MM.1S (cell line): ENCODE measurements at regions not wholly inside any gene's neighbourhood (a gene's known extent, or its start where the extent isn't known, plus 50 kb on each side); places are given as distances from the start of the nearest gene placed in this dataset.

Experiments used
- DNase-seq: peaks from one replicate; pipeline ENCODE4 v3.0.0-alpha.2; 2015
- H2AFZ ChIP-seq: fragments of 300-600 bp; sonication (generic); 2 replicates; pipeline ENCODE4 v1.6.0; 2016; ENCODE audit warnings: antibody characterized with exemption, low read length
- H3F3A ChIP-seq: fragments of 300-600 bp; sonication (generic); 2 replicates; pipeline ENCODE4 v1.6.1; 2016; ENCODE audit warnings: mild to moderate bottlenecking, antibody characterized with exemption, low read length, moderate library complexity, mixed read lengths; ENCODE audit not compliant: insufficient read depth
- H3K27ac ChIP-seq: fragments of 300-600 bp; sonication (generic); 2 replicates; pipeline ENCODE4 v1.5.1; 2016; ENCODE audit warnings: mild to moderate bottlenecking, low read length
- H3K27me3 ChIP-seq: fragments of 300-600 bp; sonication (generic); replicated peaks from 2 replicates; pipeline ENCODE4 v1.6.0; 2016; ENCODE audit warnings: low read length; ENCODE audit not compliant: insufficient read depth
- H3K36me3 ChIP-seq: fragments of 300-600 bp; sonication (generic); replicated peaks from 2 replicates; pipeline ENCODE4 v1.6.1; 2016; ENCODE audit warnings: mild to moderate bottlenecking, low read length, mixed read lengths; ENCODE audit not compliant: insufficient read depth
- H3K4me1 ChIP-seq: fragments of 300-600 bp; sonication (generic); 2 replicates; pipeline ENCODE4 v1.6.1; 2016; ENCODE audit warnings: low read length, mixed read lengths
- H3K4me2 ChIP-seq: fragments of 300-600 bp; sonication (generic); 2 replicates; pipeline ENCODE4 v1.6.0; 2016; ENCODE audit warnings: low read depth, low read length
- H3K4me3 ChIP-seq: fragments of 300-600 bp; sonication (generic); 2 replicates; pipeline ENCODE4 v1.5.1; 2016; ENCODE audit warnings: low read length, mixed read lengths
- H3K79me2 ChIP-seq: fragments of 300-600 bp; sonication (generic); 2 replicates; pipeline ENCODE4 v1.6.1; 2016; ENCODE audit warnings: mixed run types, low read length, mixed read lengths
- H3K9ac ChIP-seq: fragments of 300-600 bp; sonication (generic); 2 replicates; pipeline ENCODE4 v1.6.1; 2016; ENCODE audit warnings: low read length, mixed read lengths
- H3K9me2 ChIP-seq: fragments of 300-600 bp; sonication (generic); replicated peaks from 2 replicates; pipeline ENCODE4 v1.6.1; 2016; ENCODE audit warnings: mild to moderate bottlenecking, low read length, mixed read lengths; ENCODE audit not compliant: insufficient read depth
- H3K9me3 ChIP-seq: fragments of 300-600 bp; sonication (generic); replicated peaks from 2 replicates; pipeline ENCODE4 v1.6.1; 2016; ENCODE audit warnings: mild to moderate bottlenecking, low read length, mixed read lengths; ENCODE audit not compliant: insufficient read depth
- H4K20me1 ChIP-seq: fragments of 300-600 bp; sonication (generic); 2 replicates; pipeline ENCODE4 v1.6.1; 2016; ENCODE audit warnings: mild to moderate bottlenecking, low read length, moderate library complexity, mixed read lengths; ENCODE audit not compliant: insufficient read depth
- CTCF ChIP-seq: fragments of 300-600 bp; sonication (generic); IDR thresholded peaks from 2 replicates; pipeline ENCODE4 v1.5.1; 2016; ENCODE audit warnings: antibody characterized with exemption, low read length, mixed read lengths
- EZH2 ChIP-seq: fragments of 300-600 bp; sonication (generic); optimal IDR thresholded peaks from 2 replicates; pipeline ENCODE3; 2017; ENCODE audit warnings: low read depth, mild to moderate bottlenecking, antibody characterized with exemption, low read length, mixed read lengths
- EZH2phosphoT487 ChIP-seq: fragments of 300-600 bp; sonication (generic); IDR thresholded peaks from 2 replicates; pipeline ENCODE4 v1.6.1; 2018; ENCODE audit warnings: antibody characterized with exemption, low read length

GRCh38 chr9:7622481-7622880 is 177.1 kb downstream of the DMAC1 start:
- no peak overlapping the region for H3K27ac ChIP-seq
- no peak for DNase-seq

GRCh38 chr9:7615344-7615743 is 184.2 kb downstream of the DMAC1 start:
- Histone ChIP-seq H3K4me1 (no peaks in the 10 kb centered on the region), H3K27me3 (no peaks in the 10 kb centered on the region), H3K27ac (no peak overlapping the region), H3K9me2 (no peaks in the 10 kb centered on the region), H3K4me3 (no peak overlapping the region), H2AFZ (no peak overlapping the region), H3K9ac (no peak overlapping the region), H3K79me2 (no peaks in the 10 kb centered on the region), H3F3A (no peaks in the 10 kb centered on the region), H3K9me3 (no peaks in the 10 kb centered on the region), H4K20me1 (no peaks in the 10 kb centered on the region), H3K4me2 (no peak overlapping the region), H3K36me3 (no peaks in the 10 kb centered on the region)
- no peak for TF ChIP-seq EZH2phosphoT487
- TF ChIP-seq CTCF = no peak
- no peak for TF ChIP-seq EZH2
- DNase-seq = no peak

More at GRCh38 chr9:7622481-7622880, 177.1 kb downstream of the DMAC1 start:
- Histone ChIP-seq H3K36me3 (no peaks in the 10 kb centered on the region), H3F3A (no peaks in the 10 kb centered on the region), H3K27me3 (no peaks in the 10 kb centered on the region), H2AFZ (no peak overlapping the region), H4K20me1 (no peaks in the 10 kb centered on the region), H3K4me1 (no peaks in the 10 kb centered on the region), H3K9me2 (no peaks in the 10 kb centered on the region), H3K9ac (no peak overlapping the region), H3K9me3 (no peaks in the 10 kb centered on the region), H3K79me2 (no peaks in the 10 kb centered on the region), H3K4me3 (no peak overlapping the region), H3K4me2 (no peak overlapping the region)
- TF ChIP-seq EZH2 = no peak
- TF ChIP-seq EZH2phosphoT487 = no peak
- no peak for TF ChIP-seq CTCF

- no peaks in the 10 kb centered on the region for H3K9me2 ChIP-seq
- H3K36me3 ChIP-seq = no peaks in the 10 kb centered on the region
- TF ChIP-seq EZH2 = no peak
- no peak for TF ChIP-seq EZH2phosphoT487
- TF ChIP-seq CTCF = no peak
- H3K4me1 ChIP-seq = no peaks in the 10 kb centered on the region
- no peak overlapping the region for H3K9ac ChIP-seq
- no peaks in the 10 kb centered on the region for H3F3A ChIP-seq
- no peak overlapping the region for H3K27ac ChIP-seq
- no peaks in the 10 kb centered on the region for H4K20me1 ChIP-seq
- no peaks in the 10 kb centered on the region for H3K79me2 ChIP-seq
- no peak overlapping the region for H3K4me3 ChIP-seq
- no peaks in the 10 kb centered on the region for H3K9me3 ChIP-seq
- H3K27me3 ChIP-seq = no peaks in the 10 kb centered on the region
- no peak overlapping the region for H3K4me2 ChIP-seq
- DNase-seq = no peak
- H2AFZ ChIP-seq = no peak overlapping the region
Measured at GRCh38 chr9:7613931-7614330, 185.6 kb downstream of the DMAC1 start.
